ENCODE measurements at regions not wholly inside any gene's neighbourhood (a gene's known extent, or its start where the extent isn't known, plus 50 kb on each side); places are given as distances from the start of the nearest gene placed in this dataset.

DNA sequence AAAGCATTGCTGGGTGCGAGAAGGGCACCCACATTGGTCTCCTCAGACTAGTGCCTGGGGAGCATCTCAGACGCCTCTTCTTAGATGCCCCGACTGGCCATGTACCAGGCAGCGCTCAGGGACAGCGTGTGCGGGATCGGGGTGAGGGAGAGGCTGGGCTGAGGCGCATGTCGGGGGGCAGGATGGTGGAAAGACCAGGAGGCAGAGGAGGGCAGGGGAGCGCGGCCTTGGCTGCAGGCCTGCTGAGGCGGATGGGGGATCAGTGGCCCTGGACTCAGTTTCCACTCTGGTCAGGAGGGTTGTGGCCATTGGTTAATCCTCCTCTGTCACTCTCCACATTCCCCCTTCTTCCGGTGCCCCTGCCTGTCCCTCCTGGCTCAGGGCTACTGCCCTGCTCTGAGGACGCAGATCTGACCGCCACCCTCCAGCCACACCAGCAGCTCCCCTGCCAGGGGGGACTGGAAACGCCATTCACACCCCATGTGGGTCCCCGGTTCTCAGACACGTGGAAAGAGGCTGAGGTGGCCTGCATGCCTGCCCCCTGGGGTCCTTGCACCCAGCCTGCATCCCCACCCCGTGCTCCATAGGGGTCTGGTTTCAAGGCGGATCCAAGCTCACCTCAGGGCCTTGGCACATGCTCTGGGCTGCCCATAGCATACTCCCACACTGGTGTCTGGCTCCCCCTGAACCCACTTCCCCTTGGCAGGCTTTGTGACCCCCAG lies 105.9 kb downstream of the CPZ start:
- no peak for TF ChIP-seq POLR2AphosphoS5 (IDR thresholded peaks at IDR 0.05; ENCODE audit: low read depth, low read length)
- TF ChIP-seq, protein P1, sequence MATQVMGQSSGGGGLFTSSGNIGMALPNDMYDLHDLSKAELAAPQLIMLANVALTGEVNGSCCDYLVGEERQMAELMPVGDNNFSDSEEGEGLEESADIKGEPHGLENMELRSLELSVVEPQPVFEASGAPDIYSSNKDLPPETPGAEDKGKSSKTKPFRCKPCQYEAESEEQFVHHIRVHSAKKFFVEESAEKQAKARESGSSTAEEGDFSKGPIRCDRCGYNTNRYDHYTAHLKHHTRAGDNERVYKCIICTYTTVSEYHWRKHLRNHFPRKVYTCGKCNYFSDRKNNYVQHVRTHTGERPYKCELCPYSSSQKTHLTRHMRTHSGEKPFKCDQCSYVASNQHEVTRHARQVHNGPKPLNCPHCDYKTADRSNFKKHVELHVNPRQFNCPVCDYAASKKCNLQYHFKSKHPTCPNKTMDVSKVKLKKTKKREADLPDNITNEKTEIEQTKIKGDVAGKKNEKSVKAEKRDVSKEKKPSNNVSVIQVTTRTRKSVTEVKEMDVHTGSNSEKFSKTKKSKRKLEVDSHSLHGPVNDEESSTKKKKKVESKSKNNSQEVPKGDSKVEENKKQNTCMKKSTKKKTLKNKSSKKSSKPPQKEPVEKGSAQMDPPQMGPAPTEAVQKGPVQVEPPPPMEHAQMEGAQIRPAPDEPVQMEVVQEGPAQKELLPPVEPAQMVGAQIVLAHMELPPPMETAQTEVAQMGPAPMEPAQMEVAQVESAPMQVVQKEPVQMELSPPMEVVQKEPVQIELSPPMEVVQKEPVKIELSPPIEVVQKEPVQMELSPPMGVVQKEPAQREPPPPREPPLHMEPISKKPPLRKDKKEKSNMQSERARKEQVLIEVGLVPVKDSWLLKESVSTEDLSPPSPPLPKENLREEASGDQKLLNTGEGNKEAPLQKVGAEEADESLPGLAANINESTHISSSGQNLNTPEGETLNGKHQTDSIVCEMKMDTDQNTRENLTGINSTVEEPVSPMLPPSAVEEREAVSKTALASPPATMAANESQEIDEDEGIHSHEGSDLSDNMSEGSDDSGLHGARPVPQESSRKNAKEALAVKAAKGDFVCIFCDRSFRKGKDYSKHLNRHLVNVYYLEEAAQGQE (IDR thresholded peaks at IDR 0.05; ENCODE audit: insufficient read depth in 1 of 2, low read depth in 2 of 2, low read length in 2 of 2) = no peak
- no peak for TF ChIP-seq TAF1 (IDR thresholded peaks at IDR 0.05; ENCODE audit: borderline replicate concordance, insufficient read depth, low read length)
- no peak for TF ChIP-seq FOXP2 (optimal IDR thresholded peaks at IDR 0.05; ENCODE audit: borderline replicate concordance, extremely low read depth, extremely low read length, insufficient read depth)

Measured in PFSK-1 (cell line).